ENCODE measurements at regions not wholly inside any gene's neighbourhood (a gene's known extent, or its start where the extent isn't known, plus 50 kb on each side); places are given as distances from the start of the nearest gene placed in this dataset.
"Not testable (repeated sequence)": the region's sequence is repeated elsewhere in the genome, so short reads cannot be mapped to it uniquely, and the experiment has no call there.

GRCh38 chr14:30385925-30386324, 173.0 kb upstream of the G2E3 start:
- FAIRE-seq = no peak
- DNase-seq = no peak
- H3K27ac ChIP-seq (ENCODE audit: low read depth in 1 of 3, low read length in 2 of 3) = no peak overlapping the region
- H3K4me3 ChIP-seq (ENCODE audit: low read depth in 1 of 3, low read length in 3 of 3) = no peak overlapping the region
- H3K36me3 ChIP-seq (ENCODE audit: control insufficient read depth in 3 of 3, insufficient read depth in 2 of 3, low read depth in 1 of 3, low read length in 3 of 3) = no peaks in the 10 kb centered on the region
- WGBS, 3 donors = 15 to 58% (median 30%) methylated on average over 1 of the region's 1 CpG
- H3K4me1 ChIP-seq (ENCODE audit: control insufficient read depth in 3 of 3, insufficient read depth in 2 of 3, low read depth in 1 of 3, low read length in 2 of 3) = no peaks in the 10 kb centered on the region
- H3K9me3 ChIP-seq (ENCODE audit: control insufficient read depth in 2 of 2, insufficient read depth in 1 of 2, low read depth in 1 of 2, low read length in 1 of 2) = no peaks in the 10 kb centered on the region
- H3K27me3 ChIP-seq (ENCODE audit: control insufficient read depth in 3 of 3, insufficient read depth in 3 of 3, low read length in 3 of 3) = no peaks in the 10 kb centered on the region

- WGBS, 3 donors = 34 to 64% (median 44%) methylated on average over 3 of the region's 3 CpGs
- Histone ChIP-seq H3K27me3 (ENCODE audit: control insufficient read depth in 3 of 3, insufficient read depth in 3 of 3, low read length in 3 of 3) (no peaks in the 10 kb centered on the region), H3K27ac (ENCODE audit: low read depth in 1 of 3, low read length in 2 of 3) (no peak overlapping the region), H3K4me1 (ENCODE audit: control insufficient read depth in 3 of 3, insufficient read depth in 2 of 3, low read depth in 1 of 3, low read length in 2 of 3) (no peaks in the 10 kb centered on the region), H3K9me3 (ENCODE audit: control insufficient read depth in 2 of 2, insufficient read depth in 1 of 2, low read depth in 1 of 2, low read length in 1 of 2) (no peaks in the 10 kb centered on the region), H3K36me3 (ENCODE audit: control insufficient read depth in 3 of 3, insufficient read depth in 2 of 3, low read depth in 1 of 3, low read length in 3 of 3) (no peaks in the 10 kb centered on the region), H3K4me3 (ENCODE audit: low read depth in 1 of 3, low read length in 3 of 3) (no peak overlapping the region)
- FAIRE-seq (no peak), DNase-seq (no peak)
Observed at GRCh38 chr14:30387871-30388270, 171.1 kb upstream of the G2E3 start.

GRCh38 chr14:30389134-30389876, 169.7 kb upstream of the G2E3 start:
- DNase-seq = no peak
- whole genome bisulfite sequencing, 3 donors = 74 to 80% (median 78%) methylated on average over 6 of the region's 6 CpGs
- H3K27ac ChIP-seq (ENCODE audit: low read depth in 1 of 3, low read length in 2 of 3) = no peak overlapping the region
- H3K4me3 ChIP-seq (ENCODE audit: low read depth in 1 of 3, low read length in 3 of 3) = no peak overlapping the region
- H3K4me1 ChIP-seq (ENCODE audit: control insufficient read depth in 3 of 3, insufficient read depth in 2 of 3, low read depth in 1 of 3, low read length in 2 of 3) = no peaks in the 10 kb centered on the region
- no peak for FAIRE-seq
- no peaks in the 10 kb centered on the region for H3K27me3 ChIP-seq (ENCODE audit: control insufficient read depth in 3 of 3, insufficient read depth in 3 of 3, low read length in 3 of 3)
- H3K9me3 ChIP-seq (ENCODE audit: control insufficient read depth in 2 of 2, insufficient read depth in 1 of 2, low read depth in 1 of 2, low read length in 1 of 2) = no peaks in the 10 kb centered on the region
- no peaks in the 10 kb centered on the region for H3K36me3 ChIP-seq (ENCODE audit: control insufficient read depth in 3 of 3, insufficient read depth in 2 of 3, low read depth in 1 of 3, low read length in 3 of 3)

GRCh38 chr14:30389877-30390385, 169.0 kb upstream of the G2E3 start:
- no peaks in the 10 kb centered on the region for H3K27me3 ChIP-seq (ENCODE audit: control insufficient read depth in 3 of 3, insufficient read depth in 3 of 3, low read length in 3 of 3)
- H3K9me3 ChIP-seq (ENCODE audit: control insufficient read depth in 2 of 2, insufficient read depth in 1 of 2, low read depth in 1 of 2, low read length in 1 of 2) = no peaks in the 10 kb centered on the region
- FAIRE-seq = no peak
- no peak overlapping the region for H3K4me3 ChIP-seq (ENCODE audit: low read depth in 1 of 3, low read length in 3 of 3)
- DNase-seq = no peak
- H3K27ac ChIP-seq (ENCODE audit: low read depth in 1 of 3, low read length in 2 of 3) = no peak overlapping the region
- WGBS, 3 donors = 71 to 76% (median 74%) methylated on average over 4 of the region's 4 CpGs
- H3K4me1 ChIP-seq (ENCODE audit: control insufficient read depth in 3 of 3, insufficient read depth in 2 of 3, low read depth in 1 of 3, low read length in 2 of 3) = no peaks in the 10 kb centered on the region
- no peaks in the 10 kb centered on the region for H3K36me3 ChIP-seq (ENCODE audit: control insufficient read depth in 3 of 3, insufficient read depth in 2 of 3, low read depth in 1 of 3, low read length in 3 of 3)

GRCh38 chr14:30395065-30395464, 163.9 kb upstream of the G2E3 start:
- Histone ChIP-seq H3K9me3 (ENCODE audit: control insufficient read depth in 2 of 2, insufficient read depth in 1 of 2, low read depth in 1 of 2, low read length in 1 of 2) (no peaks in the 10 kb centered on the region), H3K36me3 (ENCODE audit: control insufficient read depth in 3 of 3, insufficient read depth in 2 of 3, low read depth in 1 of 3, low read length in 3 of 3) (no peaks in the 10 kb centered on the region), H3K4me1 (ENCODE audit: control insufficient read depth in 3 of 3, insufficient read depth in 2 of 3, low read depth in 1 of 3, low read length in 2 of 3) (no peaks in the 10 kb centered on the region), H3K27me3 (ENCODE audit: control insufficient read depth in 3 of 3, insufficient read depth in 3 of 3, low read length in 3 of 3) (no peaks in the 10 kb centered on the region), H3K27ac (ENCODE audit: low read depth in 1 of 3, low read length in 2 of 3) (no peak overlapping the region), H3K4me3 (ENCODE audit: low read depth in 1 of 3, low read length in 3 of 3) (no peak overlapping the region)
- FAIRE-seq = no peak
- WGBS, 3 donors = 81 to 86% (median 84%) methylated on average over 1 of the region's 1 CpG
- no peak for DNase-seq

- H3K36me3 ChIP-seq (ENCODE audit: control insufficient read depth in 3 of 3, insufficient read depth in 2 of 3, low read depth in 1 of 3, low read length in 3 of 3) = no peaks in the 10 kb centered on the region
- DNase-seq = no peak
- no peaks in the 10 kb centered on the region for H3K27me3 ChIP-seq (ENCODE audit: control insufficient read depth in 3 of 3, insufficient read depth in 3 of 3, low read length in 3 of 3)
- FAIRE-seq = no peak
- H3K9me3 ChIP-seq (ENCODE audit: control insufficient read depth in 2 of 2, insufficient read depth in 1 of 2, low read depth in 1 of 2, low read length in 1 of 2) = no peaks in the 10 kb centered on the region
- H3K4me3 ChIP-seq (ENCODE audit: low read depth in 1 of 3, low read length in 3 of 3) = no peak overlapping the region
- H3K27ac ChIP-seq (ENCODE audit: low read depth in 1 of 3, low read length in 2 of 3) = no peak overlapping the region
- H3K4me1 ChIP-seq (ENCODE audit: control insufficient read depth in 3 of 3, insufficient read depth in 2 of 3, low read depth in 1 of 3, low read length in 2 of 3) = no peaks in the 10 kb centered on the region
Observed at GRCh38 chr14:30402846-30403245, 156.1 kb upstream of the G2E3 start.

- no peaks in the 10 kb centered on the region for H3K27me3 ChIP-seq (ENCODE audit: control insufficient read depth in 3 of 3, insufficient read depth in 3 of 3, low read length in 3 of 3)
- no peaks in the 10 kb centered on the region for H3K4me1 ChIP-seq (ENCODE audit: control insufficient read depth in 3 of 3, insufficient read depth in 2 of 3, low read depth in 1 of 3, low read length in 2 of 3)
- H3K36me3 ChIP-seq (ENCODE audit: control insufficient read depth in 3 of 3, insufficient read depth in 2 of 3, low read depth in 1 of 3, low read length in 3 of 3) = no peaks in the 10 kb centered on the region
- H3K9me3 ChIP-seq (ENCODE audit: control insufficient read depth in 2 of 2, insufficient read depth in 1 of 2, low read depth in 1 of 2, low read length in 1 of 2) = no peaks in the 10 kb centered on the region
- H3K4me3 ChIP-seq (ENCODE audit: low read depth in 1 of 3, low read length in 3 of 3) = no peak overlapping the region
- DNase-seq = no peak
- FAIRE-seq = no peak
- H3K27ac ChIP-seq (ENCODE audit: low read depth in 1 of 3, low read length in 2 of 3) = no peak overlapping the region
- WGBS, 3 donors = 68 to 91% (median 80%) methylated on average over 4 of the region's 4 CpGs
Observed at GRCh38 chr14:30403791-30404190, 155.2 kb upstream of the G2E3 start.

GRCh38 chr14:30409508-30410015, 149.4 kb upstream of the G2E3 start:
- WGBS, 3 donors = 72 to 85% (median 74%) methylated on average over 2 of the region's 2 CpGs
- not testable (repeated sequence) for H3K4me3 ChIP-seq (ENCODE audit: low read depth in 1 of 3, low read length in 3 of 3); H3K27me3 ChIP-seq (ENCODE audit: control insufficient read depth in 3 of 3, insufficient read depth in 3 of 3, low read length in 3 of 3); DNase-seq; H3K4me1 ChIP-seq (ENCODE audit: control insufficient read depth in 3 of 3, insufficient read depth in 2 of 3, low read depth in 1 of 3, low read length in 2 of 3); H3K36me3 ChIP-seq (ENCODE audit: control insufficient read depth in 3 of 3, insufficient read depth in 2 of 3, low read depth in 1 of 3, low read length in 3 of 3); H3K27ac ChIP-seq (ENCODE audit: low read depth in 1 of 3, low read length in 2 of 3); H3K9me3 ChIP-seq (ENCODE audit: control insufficient read depth in 2 of 2, insufficient read depth in 1 of 2, low read depth in 1 of 2, low read length in 1 of 2); FAIRE-seq

GRCh38 chr14:30410986-30411385, 148.0 kb upstream of the G2E3 start:
- no peaks in the 10 kb centered on the region for H3K9me3 ChIP-seq (ENCODE audit: control insufficient read depth in 2 of 2, insufficient read depth in 1 of 2, low read depth in 1 of 2, low read length in 1 of 2)
- WGBS, 3 donors = 57 to 71% (median 63%) methylated on average over 4 of the region's 4 CpGs
- H3K4me1 ChIP-seq (ENCODE audit: control insufficient read depth in 3 of 3, insufficient read depth in 2 of 3, low read depth in 1 of 3, low read length in 2 of 3) = no peaks in the 10 kb centered on the region
- H3K27ac ChIP-seq (ENCODE audit: low read depth in 1 of 3, low read length in 2 of 3) = no peak overlapping the region
- no peak for DNase-seq
- no peak overlapping the region for H3K4me3 ChIP-seq (ENCODE audit: low read depth in 1 of 3, low read length in 3 of 3)
- no peaks in the 10 kb centered on the region for H3K27me3 ChIP-seq (ENCODE audit: control insufficient read depth in 3 of 3, insufficient read depth in 3 of 3, low read length in 3 of 3)
- no peak for FAIRE-seq
- H3K36me3 ChIP-seq (ENCODE audit: control insufficient read depth in 3 of 3, insufficient read depth in 2 of 3, low read depth in 1 of 3, low read length in 3 of 3) = no peaks in the 10 kb centered on the region
